GM21528 (cell line): ENCODE measurements at regions not wholly inside any gene's neighbourhood (a gene's known extent, or its start where the extent isn't known, plus 50 kb on each side); places are given as distances from the start of the nearest gene placed in this dataset.

Experiments
- ATAC-seq: cut with Tn5 transposase; IDR thresholded peaks from one replicate; pipeline ENCODE4 v1.9.1; 2021; ENCODE audit warnings: mild to moderate bottlenecking, moderate library complexity; ENCODE audit not compliant: unreplicated experiment, low FRiP score

DNA sequence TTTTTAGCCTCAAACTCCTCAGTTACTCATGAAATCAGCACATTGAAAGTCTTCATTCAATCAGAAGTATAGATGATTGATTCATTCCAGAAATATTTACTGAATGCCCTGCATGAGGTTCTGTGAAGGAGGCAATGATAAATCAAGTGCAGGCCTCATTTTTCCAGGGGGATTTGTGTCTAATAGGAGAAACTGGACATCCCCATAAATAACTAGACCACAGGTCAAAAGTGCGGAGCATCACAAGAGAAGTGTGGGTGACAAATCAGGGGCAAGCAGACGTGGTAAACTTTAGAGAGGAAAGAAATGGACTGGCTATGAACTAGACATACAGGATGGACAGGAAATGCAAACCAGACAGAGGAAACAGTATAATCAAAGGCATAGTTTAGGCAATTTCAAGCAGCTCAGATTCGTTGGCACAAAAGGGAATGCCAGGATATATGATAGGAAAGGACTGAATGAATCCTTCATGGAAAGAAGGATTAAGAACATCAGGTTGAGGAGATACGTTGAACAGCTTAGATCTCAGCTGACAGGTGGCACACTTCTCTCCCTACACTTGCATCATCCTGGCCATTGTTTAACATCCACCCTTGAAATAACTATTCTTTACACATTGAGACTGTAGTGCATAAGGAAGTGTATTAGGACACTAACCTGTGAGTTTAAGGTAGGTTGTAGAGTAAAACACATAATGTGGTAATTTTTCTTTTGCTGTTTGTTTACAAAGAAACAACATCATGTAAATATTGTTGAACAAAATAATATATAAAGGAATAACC, 69.6 kb upstream of the RASGEF1B start:
- no peak for ATAC-seq

DNA sequence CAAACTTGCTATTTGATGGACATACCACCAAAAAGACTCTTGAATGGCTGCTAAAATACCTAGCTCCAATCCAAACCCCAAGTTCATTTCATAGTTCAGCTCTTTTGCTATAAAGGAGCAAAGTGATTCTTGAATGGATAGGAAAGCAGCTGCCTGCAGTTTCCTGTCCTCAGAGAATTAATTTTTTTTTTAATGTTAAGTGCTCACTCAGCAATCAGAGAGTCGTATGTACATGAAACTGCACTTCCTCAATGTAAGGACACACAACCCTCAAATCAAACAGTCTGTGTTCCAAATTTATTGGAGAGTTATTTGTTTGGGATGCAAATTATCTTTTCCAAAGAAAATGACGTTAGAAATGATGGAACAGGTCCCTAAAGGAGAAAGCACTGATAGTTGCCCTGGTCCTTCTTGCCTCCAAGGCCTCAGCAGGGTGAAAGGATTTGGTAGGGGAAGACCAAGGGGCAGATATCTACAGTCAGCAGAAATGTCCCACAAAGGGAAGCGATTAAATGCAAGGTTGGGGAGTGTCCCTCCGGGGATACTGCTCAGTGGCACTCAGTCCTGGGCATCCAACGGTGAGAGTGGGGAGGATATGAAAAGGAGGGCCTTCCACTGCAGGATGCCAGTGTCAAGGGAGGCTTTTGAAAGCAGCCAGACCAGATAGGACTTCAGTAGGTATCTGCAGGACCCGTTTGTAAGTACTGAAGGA, 67.2 kb upstream of the RASGEF1B start:
- ATAC-seq, result no peak

DNA sequence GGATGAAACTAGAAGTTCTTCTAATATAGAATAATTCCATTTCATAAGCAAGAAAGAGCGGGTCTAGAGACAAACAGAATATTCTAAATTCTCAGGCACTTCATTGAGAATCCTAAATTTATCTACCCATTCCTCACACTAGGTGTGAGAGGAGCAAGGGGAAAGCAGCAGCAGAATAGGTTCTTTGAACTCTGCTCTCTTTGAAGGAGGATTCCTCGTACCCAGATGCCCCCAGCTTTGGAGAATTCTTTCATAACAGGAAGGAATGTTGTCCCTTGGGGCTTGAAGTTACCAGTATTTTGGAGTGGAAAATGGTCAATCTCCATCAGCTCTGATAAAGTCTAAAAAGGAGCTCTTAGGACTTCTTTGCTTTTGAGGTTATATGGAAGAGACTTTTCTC, 59.7 kb upstream of the RASGEF1B start:
- ATAC-seq, result no peak

DNA sequence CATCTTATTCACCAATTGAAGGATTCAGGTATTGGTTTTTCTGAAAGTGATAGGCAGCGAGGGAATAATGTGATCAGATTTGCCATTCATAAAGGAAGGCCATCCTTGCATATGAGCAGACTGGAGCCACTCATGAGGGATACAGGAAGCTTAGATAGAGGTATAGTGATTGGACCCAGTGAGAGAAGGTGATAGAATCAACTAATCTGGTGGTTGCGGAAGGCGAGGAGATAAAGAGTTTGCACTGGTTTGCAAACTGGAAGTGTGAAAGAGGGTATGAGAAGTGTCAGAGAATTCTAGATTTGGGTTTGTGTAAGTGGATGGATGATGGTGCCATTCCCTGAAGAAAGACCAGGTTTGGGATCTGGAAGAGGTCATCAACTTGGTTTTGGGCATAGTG, 57.3 kb upstream of the RASGEF1B start:
- ATAC-seq, result no peak

DNA sequence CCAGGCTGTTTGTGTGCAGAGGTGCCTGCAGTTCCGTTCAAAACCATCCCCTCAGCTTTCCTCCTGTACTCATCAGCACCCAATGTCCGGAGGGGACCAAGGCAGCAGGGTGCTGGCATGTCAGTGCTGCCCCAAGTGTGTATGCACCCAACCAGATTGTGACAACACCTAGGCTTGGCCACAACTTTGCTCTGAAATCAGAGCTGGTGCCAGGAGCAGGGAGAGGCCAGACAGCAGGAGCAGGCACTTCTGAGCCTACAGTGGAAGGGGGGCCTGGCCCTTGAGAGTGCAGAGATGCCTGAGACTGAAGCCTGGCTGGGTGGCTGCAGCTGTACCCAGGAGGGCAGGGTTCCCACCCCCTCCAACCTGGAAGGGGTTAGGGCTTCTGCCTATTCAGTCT, 56.5 kb upstream of the RASGEF1B start:
- no peak for ATAC-seq

DNA sequence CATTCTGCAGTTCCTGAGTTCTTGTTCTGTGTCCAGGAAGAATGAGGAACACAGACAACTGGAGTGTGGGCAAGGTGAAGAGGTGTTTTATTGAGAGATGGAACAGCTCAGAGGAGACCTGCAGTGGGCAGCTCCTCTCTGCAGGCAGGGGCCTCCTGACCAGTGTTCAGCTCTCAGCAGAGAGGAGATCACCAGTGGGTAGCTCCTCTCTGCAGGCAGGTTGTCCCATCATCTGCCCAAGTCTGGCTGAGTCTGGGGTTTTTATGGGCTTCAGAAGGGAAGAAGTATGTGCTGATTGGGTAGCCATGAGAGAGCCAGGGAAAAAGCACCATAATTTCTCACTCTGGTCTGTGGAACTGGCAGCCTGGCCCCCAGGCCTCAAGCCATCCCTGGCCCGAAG, 56.0 kb upstream of the RASGEF1B start:
- ATAC-seq, result no peak

DNA sequence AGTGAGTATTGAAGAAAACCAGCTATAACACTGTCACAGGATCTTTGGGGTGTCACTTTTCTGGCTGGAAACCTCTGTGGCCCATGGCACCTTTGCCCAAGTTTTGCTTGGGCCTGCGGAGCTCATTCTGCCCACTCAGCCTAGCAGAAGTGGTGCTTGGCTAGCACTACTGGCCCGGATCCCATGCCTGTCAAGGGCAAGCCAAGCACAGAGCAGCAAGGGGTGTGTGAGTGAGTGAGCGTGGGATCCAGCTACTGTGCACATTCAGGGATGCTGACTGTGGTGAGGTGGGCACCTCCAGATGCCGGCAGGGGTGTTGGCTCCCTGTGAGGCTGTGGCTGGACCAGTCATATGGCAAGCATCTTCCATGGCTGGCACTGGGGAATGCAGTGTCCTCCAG, 55.4 kb upstream of the RASGEF1B start:
- ATAC-seq, result no peak

DNA sequence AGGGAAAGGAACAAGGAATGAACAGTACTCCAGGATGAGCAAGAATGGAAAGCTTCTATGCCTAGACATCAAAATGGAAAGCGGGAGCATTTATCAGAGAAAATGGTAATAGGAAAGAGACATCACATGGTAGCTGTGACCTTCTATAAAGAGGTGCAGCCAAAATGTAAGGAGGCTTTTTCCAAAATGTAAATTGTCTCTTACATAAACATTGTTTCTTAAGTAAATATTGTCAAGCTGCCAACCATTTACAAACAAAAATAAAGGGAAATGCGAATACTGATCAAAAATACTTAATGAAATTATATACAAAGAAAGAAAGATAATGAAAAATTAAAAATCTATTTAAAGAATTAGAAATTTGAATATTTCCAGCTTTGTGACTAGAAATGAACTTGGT, 55.0 kb upstream of the RASGEF1B start:
- ATAC-seq, result no peak

DNA sequence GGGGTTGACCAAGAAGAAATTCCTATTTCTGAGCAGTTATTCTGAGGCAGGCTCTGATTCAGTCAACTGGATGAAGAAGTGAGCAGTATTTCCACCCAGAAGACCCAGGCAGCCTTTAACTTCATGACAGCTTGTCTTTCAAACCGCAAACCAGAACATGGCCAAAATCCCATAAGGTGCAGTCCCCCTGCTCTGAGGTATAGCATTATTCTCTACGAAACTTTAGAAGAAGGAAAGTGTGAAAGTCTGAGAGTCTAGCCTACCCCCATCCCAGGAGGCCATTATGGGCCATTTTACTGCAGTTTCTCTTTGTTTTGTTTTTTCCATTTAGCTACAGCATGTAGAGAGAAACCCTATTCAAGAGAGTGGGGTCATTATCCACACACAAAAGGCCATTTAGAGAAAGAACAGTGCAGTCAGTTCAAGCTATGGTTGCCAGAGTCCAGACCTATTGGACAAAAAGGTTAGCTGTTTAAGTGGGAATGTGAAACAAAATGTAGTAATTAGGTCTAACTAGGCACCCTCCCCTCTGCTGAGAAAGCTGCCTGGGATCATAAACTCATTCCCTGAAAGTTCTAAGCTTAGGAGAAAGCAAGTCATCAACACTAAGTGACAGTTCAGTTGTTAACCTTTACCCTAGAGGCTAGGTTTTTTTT, 52.1 kb upstream of the RASGEF1B start:
- no peak for ATAC-seq

DNA sequence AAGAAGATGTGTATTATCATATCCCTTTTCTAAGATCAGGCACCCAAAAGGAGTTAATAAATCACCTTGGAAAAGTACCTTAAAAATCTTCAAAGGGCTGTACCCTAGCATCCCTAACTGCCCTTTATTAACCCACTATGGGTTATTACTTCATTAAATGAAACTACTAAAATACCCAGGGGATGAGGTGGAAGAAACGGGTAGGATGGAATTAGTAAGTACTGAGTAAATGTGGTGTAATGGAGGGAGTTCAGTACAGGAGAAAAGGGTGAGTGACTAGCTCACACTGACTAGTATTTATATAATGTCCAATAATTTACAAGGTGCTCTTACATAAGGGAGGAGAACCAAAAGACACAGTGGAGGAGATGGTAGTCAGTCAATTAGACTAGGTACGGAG, 51.0 kb upstream of the RASGEF1B start:
- no peak for ATAC-seq

DNA sequence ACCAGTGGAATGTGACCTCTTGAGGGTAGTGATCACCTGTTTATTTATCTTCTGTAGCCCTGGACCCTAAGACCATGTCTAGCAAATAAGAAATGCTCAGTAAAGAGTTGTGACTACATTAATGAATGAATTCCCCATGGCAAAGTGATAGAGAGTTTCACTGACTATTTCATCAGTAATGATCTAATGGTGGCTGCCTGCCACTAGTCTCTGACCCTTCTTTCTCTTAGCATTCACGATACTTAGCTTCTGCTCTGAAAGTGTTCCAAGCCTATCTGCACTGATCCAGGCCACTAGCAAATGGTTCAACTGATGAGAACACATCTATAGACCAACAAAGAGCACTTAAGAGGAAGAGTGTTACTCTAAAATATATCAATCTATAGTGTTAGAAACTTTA, 50.0 kb upstream of the RASGEF1B start:
- ATAC-seq, result no peak
